ENCODE measurements at regions not wholly inside any gene's neighbourhood (a gene's known extent, or its start where the extent isn't known, plus 50 kb on each side); places are given as distances from the start of the nearest gene placed in this dataset.

GRCh38 chr10:131532745-131533341 is 221.3 kb upstream of the TCERG1L start:
- Histone ChIP-seq H3K27ac (ENCODE audit: low read depth in 1 of 2, low read length in 1 of 2) (no peak overlapping the region), H3K36me3 (ENCODE audit: control insufficient read depth in 4 of 4, insufficient read depth in 4 of 4, low read length in 4 of 4) (no peaks in the 10 kb centered on the region), H3K4me3 (no peak overlapping the region), H3K27me3 (ENCODE audit: control insufficient read depth in 3 of 3, insufficient read depth in 3 of 3, low read length in 2 of 3) (peaks cover 0 to 2% (median 0%) of the 10 kb centered on the region in 3 donors), H3K9ac (ENCODE audit: insufficient read depth in 1 of 2, low read length in 2 of 2) (no peak overlapping the region), H3K4me1 (ENCODE audit: control insufficient read depth in 5 of 5, insufficient read depth in 5 of 5, low read length in 5 of 5) (no peaks in the 10 kb centered on the region), H3K9me3 (ENCODE audit: control insufficient read depth in 4 of 4, insufficient read depth in 3 of 4, low read length in 3 of 4) (no peaks in the 10 kb centered on the region)
- 82 to 92% methylated on average over 24 of the region's 24 CpGs for WGBS, 2 donors
- ATAC-seq (ENCODE audit: insufficient read depth, low FRiP score) (no peak), DNase-seq (no peak)
- TF ChIP-seq, protein P1, sequence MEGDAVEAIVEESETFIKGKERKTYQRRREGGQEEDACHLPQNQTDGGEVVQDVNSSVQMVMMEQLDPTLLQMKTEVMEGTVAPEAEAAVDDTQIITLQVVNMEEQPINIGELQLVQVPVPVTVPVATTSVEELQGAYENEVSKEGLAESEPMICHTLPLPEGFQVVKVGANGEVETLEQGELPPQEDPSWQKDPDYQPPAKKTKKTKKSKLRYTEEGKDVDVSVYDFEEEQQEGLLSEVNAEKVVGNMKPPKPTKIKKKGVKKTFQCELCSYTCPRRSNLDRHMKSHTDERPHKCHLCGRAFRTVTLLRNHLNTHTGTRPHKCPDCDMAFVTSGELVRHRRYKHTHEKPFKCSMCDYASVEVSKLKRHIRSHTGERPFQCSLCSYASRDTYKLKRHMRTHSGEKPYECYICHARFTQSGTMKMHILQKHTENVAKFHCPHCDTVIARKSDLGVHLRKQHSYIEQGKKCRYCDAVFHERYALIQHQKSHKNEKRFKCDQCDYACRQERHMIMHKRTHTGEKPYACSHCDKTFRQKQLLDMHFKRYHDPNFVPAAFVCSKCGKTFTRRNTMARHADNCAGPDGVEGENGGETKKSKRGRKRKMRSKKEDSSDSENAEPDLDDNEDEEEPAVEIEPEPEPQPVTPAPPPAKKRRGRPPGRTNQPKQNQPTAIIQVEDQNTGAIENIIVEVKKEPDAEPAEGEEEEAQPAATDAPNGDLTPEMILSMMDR (IDR thresholded peaks at IDR 0.05; ENCODE audit: control extremely low read depth, extremely low read depth) = no peak

- Histone ChIP-seq H3K4me3 (no peak overlapping the region), H3K9ac (ENCODE audit: insufficient read depth in 1 of 2, low read length in 2 of 2) (no peak overlapping the region), H3K36me3 (ENCODE audit: control insufficient read depth in 4 of 4, insufficient read depth in 4 of 4, low read length in 4 of 4) (no peaks in the 10 kb centered on the region), H3K9me3 (ENCODE audit: control insufficient read depth in 4 of 4, insufficient read depth in 3 of 4, low read length in 3 of 4) (no peaks in the 10 kb centered on the region), H3K27me3 (ENCODE audit: control insufficient read depth in 3 of 3, insufficient read depth in 3 of 3, low read length in 2 of 3) (peaks cover 0 to 2% (median 0%) of the 10 kb centered on the region in 3 donors), H3K27ac (ENCODE audit: low read depth in 1 of 2, low read length in 1 of 2) (no peak overlapping the region), H3K4me1 (ENCODE audit: control insufficient read depth in 5 of 5, insufficient read depth in 5 of 5, low read length in 5 of 5) (no peaks in the 10 kb centered on the region)
- TF ChIP-seq, protein P1 (IDR thresholded peaks at IDR 0.05; ENCODE audit: control extremely low read depth, extremely low read depth) = no peak
- DNase-seq (no peak), ATAC-seq (ENCODE audit: insufficient read depth, low FRiP score) (no peak)
- WGBS, 2 donors = 85 to 88% methylated on average over 17 of the region's 17 CpGs
These were observed 222.5 kb upstream of the TCERG1L start for GRCh38 chr10:131533846-131534526.

- no peaks in the 10 kb centered on the region for H3K4me1 ChIP-seq (ENCODE audit: control insufficient read depth in 5 of 5, insufficient read depth in 5 of 5, low read length in 5 of 5)
- TF ChIP-seq, protein P1 (IDR thresholded peaks at IDR 0.05; ENCODE audit: control extremely low read depth, extremely low read depth) = no peak
- WGBS, 2 donors = 77 to 82% methylated on average over 11 of the region's 11 CpGs
- no peaks in the 10 kb centered on the region for H3K36me3 ChIP-seq (ENCODE audit: control insufficient read depth in 4 of 4, insufficient read depth in 4 of 4, low read length in 4 of 4)
- no peak overlapping the region for H3K27ac ChIP-seq (ENCODE audit: low read depth in 1 of 2, low read length in 1 of 2)
- H3K9me3 ChIP-seq (ENCODE audit: control insufficient read depth in 4 of 4, insufficient read depth in 3 of 4, low read length in 3 of 4) = no peaks in the 10 kb centered on the region
- ATAC-seq (ENCODE audit: insufficient read depth, low FRiP score) (no peak), DNase-seq (no peak)
- H3K4me3 ChIP-seq = no peak overlapping the region
- H3K27me3 ChIP-seq (ENCODE audit: control insufficient read depth in 3 of 3, insufficient read depth in 3 of 3, low read length in 2 of 3) = no peaks in the 10 kb centered on the region
- no peak overlapping the region for H3K9ac ChIP-seq (ENCODE audit: insufficient read depth in 1 of 2, low read length in 2 of 2)
These were observed 223.3 kb upstream of the TCERG1L start for GRCh38 chr10:131534836-131535235.
